GM21526 (cell line): ENCODE measurements at regions not wholly inside any gene's neighbourhood (a gene's known extent, or its start where the extent isn't known, plus 50 kb on each side); places are given as distances from the start of the nearest gene placed in this dataset.
"Not testable (repeated sequence)": the region's sequence is repeated elsewhere in the genome, so short reads cannot be mapped to it uniquely, and the experiment has no call there.

ENCODE experiments used
- ATAC-seq: cut with Tn5 transposase; IDR thresholded peaks from one replicate; pipeline ENCODE4 v1.9.1; 2021; ENCODE audit warnings: moderate library complexity; ENCODE audit not compliant: unreplicated experiment, low FRiP score

- no peak for ATAC-seq
Measured at GRCh38 chr12:103011974-103012763, 54.7 kb downstream of the ASCL1 start.

GRCh38 chr12:103012884-103013283 lies 55.4 kb downstream of the ASCL1 start:
- ATAC-seq = no peak

- no peak for ATAC-seq
Measured at GRCh38 chr12:103013741-103014300, 56.3 kb downstream of the ASCL1 start.

GRCh38 chr12:103016381-103016780 lies 58.9 kb downstream of the ASCL1 start:
- no peak for ATAC-seq

GRCh38 chr12:103020839-103021238 lies 63.4 kb downstream of the ASCL1 start:
- ATAC-seq = peak; percentile 63

GRCh38 chr12:103021538-103022218 lies 64.2 kb downstream of the ASCL1 start:
- ATAC-seq = no peak

- no peak for ATAC-seq
Measured at GRCh38 chr12:103024650-103025049, 67.2 kb downstream of the ASCL1 start.

- ATAC-seq = not testable (repeated sequence)
Measured at GRCh38 chr12:103026643-103027042, 69.2 kb downstream of the ASCL1 start.

GRCh38 chr12:103028881-103029639 lies 71.6 kb downstream of the ASCL1 start:
- no peak for ATAC-seq

GRCh38 chr12:103036581-103037214 lies 79.2 kb downstream of the ASCL1 start:
- ATAC-seq = no peak

- no peak for ATAC-seq
Measured at GRCh38 chr12:103043531-103044486, 86.3 kb downstream of the ASCL1 start.

GRCh38 chr12:103046154-103046553 lies 88.7 kb downstream of the ASCL1 start:
- ATAC-seq = no peak

GRCh38 chr12:103050273-103050672 lies 92.8 kb downstream of the ASCL1 start:
- ATAC-seq = no peak

GRCh38 chr12:103053089-103053488 lies 95.6 kb downstream of the ASCL1 start:
- no peak for ATAC-seq

GRCh38 chr12:103073630-103074029 lies 116.2 kb downstream of the ASCL1 start:
- ATAC-seq = no peak

GRCh38 chr12:103075848-103076247 lies 118.4 kb downstream of the ASCL1 start:
- ATAC-seq = no peak

- no peak for ATAC-seq
Measured at GRCh38 chr12:103077108-103077773, 119.8 kb downstream of the ASCL1 start.

- ATAC-seq = no peak
Measured at GRCh38 chr12:103085541-103085940, 128.1 kb downstream of the ASCL1 start.

GRCh38 chr12:103086471-103086870 lies 129.0 kb downstream of the ASCL1 start:
- ATAC-seq = no peak
